SK-N-SH (cell line): ENCODE measurements at regions not wholly inside any gene's neighbourhood (a gene's known extent, or its start where the extent isn't known, plus 50 kb on each side); places are given as distances from the start of the nearest gene placed in this dataset.

ENCODE experiments used
- CHD2 ChIP-seq: fragments of 150-350 bp; IDR thresholded peaks from 2 replicates; pipeline ENCODE4 v1.6.1; 2018; ENCODE audit warnings: low read length; ENCODE audit not compliant: partially characterized antibody
- TF ChIP-seq, protein P1 (sequence below): fragments of 200-600 bp; sonication (generic); IDR thresholded peaks from 2 replicates; pipeline ENCODE4 v1.6.1; 2017; ENCODE audit warnings: antibody characterized with exemption, mild to moderate bottlenecking, moderate library complexity

GRCh38 chr2:23286031-23286757, 98.8 kb upstream of the KLHL29 start:
- TF ChIP-seq, protein P1, sequence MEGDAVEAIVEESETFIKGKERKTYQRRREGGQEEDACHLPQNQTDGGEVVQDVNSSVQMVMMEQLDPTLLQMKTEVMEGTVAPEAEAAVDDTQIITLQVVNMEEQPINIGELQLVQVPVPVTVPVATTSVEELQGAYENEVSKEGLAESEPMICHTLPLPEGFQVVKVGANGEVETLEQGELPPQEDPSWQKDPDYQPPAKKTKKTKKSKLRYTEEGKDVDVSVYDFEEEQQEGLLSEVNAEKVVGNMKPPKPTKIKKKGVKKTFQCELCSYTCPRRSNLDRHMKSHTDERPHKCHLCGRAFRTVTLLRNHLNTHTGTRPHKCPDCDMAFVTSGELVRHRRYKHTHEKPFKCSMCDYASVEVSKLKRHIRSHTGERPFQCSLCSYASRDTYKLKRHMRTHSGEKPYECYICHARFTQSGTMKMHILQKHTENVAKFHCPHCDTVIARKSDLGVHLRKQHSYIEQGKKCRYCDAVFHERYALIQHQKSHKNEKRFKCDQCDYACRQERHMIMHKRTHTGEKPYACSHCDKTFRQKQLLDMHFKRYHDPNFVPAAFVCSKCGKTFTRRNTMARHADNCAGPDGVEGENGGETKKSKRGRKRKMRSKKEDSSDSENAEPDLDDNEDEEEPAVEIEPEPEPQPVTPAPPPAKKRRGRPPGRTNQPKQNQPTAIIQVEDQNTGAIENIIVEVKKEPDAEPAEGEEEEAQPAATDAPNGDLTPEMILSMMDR = no peak
- TF ChIP-seq CHD2 = no peak
